GM20431 (cell line): ENCODE measurements at regions not wholly inside any gene's neighbourhood (a gene's known extent, or its start where the extent isn't known, plus 50 kb on each side); places are given as distances from the start of the nearest gene placed in this dataset.
"Not testable (repeated sequence)": the region's sequence is repeated elsewhere in the genome, so short reads cannot be mapped to it uniquely, and the experiment has no call there.

Experiments used
- in situ Hi-C: fragments of 300-500 bp; cut with MseI, MboI; formaldehyde crosslinking; loops from one replicate; pipeline ENCODE4 v1.15.0; 2020; ENCODE audit warnings: low sequenced_read_pairs; ENCODE audit not compliant: unreplicated experiment

DNA sequence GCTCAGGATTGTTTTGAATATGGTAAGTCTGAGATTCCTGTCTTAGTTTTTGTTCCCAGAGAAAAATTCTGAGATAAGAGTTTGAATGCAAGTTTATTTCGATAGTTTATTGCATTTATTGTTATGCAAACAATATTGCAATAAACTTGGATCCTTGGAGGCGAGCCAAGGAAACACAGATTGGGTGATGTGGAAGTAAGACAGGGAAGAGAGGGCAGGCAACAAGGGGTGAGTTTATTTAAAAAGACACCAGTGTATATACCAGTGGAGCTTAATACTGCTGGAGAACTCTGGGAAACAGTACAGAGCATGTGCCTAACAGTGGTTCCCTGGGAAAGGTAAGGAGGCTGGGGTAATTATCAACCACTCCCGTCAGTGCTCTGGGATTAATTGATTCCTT is 87.5 kb upstream of the NEDD4L start:
- in situ Hi-C loops = no loop called here

DNA sequence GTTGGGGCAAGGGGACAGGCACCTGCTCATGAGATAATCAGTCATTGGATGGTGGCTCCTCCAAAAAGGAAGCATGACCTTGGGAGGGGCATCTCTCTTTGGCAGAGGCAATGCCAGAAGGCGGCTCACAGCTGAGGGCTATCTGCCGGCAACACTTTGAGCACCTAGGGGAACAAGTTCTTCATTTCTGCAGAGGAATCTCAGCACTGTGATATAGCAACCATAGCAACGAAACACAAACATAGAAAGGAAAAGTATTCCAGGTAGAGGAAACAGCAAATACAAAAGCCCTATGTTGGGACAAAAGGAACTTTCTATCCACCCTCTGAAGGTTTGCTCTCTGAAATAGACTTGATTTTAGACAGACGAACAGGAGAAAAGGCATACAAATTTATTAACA is 89.1 kb upstream of the NEDD4L start:
- in situ Hi-C loops = no loop called here

DNA sequence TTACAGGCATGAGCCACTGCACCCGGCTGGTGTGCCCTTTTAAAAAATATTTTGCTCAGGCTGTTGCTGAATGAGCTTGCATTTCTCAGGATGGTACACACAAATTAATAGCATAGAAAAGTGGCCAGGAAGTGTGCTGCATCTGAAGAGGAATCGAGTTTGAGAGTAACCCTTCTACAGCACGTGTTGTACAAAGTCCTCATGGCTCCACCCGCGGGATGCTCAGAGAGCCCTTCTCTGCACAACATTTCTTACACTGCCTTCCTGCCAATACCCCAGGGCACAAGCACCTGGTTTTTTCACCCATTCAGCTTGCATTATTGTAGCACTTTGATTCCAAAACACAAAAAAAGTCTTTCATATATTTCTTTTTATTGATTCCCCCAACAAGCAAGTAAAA is 90.1 kb upstream of the NEDD4L start:
- in situ Hi-C loops = no loop called here

DNA sequence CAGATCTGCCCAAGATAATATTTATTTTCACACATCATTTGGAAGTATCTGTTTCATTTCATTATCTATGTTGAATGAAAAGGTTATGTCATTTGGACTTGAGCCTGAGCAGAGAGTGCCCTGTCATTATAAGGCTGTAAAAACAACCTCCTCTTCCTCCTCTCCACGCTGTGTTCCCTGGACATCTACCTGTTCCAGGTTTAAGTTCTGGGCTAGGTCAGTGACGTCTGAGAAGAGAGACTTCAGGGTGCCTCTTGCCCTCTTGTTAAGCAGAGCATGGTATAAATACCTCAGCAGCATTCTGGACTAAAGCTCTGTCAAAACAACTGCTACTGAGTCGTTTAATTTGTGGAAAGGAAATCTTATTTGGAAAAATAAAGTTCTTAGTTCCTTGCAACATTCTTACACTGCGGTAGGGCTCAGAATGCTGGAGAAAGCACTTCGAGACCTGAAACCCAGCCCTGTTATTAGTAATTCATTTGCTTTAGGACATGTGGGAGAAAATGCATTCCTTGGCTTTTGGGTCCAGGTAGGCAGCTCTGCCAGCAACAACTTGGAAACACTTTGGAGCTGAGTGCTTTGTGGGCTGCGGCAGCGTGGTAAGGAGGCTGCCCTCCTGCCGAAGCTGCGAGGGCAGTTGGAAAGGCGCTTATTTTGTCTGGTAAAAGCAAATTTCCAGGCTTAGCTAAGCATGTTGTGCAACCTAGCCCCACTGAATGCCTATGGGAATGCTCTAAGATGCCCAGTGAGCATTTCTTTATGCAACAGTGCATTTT is 91.8 kb upstream of the NEDD4L start:
- in situ Hi-C loops = no loop called here

DNA sequence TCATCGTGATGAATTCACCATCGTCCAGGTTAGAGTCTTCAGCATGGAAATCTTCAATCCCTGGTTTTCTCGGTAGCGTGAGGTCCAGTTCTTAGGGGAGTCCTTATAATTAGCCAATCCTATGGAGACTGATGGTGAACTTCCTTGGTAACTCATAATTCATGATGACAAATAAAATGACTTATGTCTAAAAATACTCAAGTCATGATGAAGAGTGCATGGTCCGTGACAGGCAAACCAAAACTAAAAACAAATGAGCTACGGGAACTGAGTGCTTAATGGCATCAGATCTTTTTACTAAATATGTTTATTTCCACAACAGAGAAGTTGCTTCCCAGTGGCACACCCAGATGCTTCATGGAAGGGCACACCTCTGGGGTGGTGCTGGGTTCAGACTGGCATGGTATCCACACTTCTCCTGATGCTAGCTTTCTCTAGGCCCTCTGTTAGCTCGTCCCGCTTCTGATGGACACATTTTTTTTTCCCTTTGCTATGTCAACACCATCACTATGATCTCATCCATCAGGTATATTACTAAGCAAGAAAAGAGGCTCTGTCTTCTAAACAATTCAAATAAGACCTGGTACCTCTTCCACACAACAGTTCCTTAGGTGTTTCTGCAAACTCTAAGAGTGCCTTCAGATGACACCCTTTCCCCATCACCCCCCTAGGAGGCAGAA is 92.8 kb upstream of the NEDD4L start:
- in situ Hi-C loops = no loop called here

DNA sequence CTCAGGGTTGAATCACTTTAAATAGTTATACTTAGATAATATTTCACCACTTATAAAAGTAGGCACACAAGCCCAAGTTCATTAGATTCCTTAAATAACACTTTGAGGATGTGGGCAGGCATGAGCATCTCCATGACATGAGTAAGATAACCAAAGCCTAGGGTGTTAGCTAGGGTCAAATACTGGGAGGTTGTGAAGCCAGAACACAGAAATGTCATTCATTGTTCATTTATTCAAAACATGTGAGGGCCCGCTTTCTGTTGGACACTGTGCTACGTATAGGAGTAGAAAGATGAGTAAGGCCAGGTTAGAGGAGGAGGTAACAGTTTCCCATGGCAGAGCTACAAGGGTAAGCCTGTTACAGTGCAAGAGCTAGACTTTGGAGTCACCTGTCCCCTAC is 93.5 kb upstream of the NEDD4L start:
- in situ Hi-C loops = no loop called here

DNA sequence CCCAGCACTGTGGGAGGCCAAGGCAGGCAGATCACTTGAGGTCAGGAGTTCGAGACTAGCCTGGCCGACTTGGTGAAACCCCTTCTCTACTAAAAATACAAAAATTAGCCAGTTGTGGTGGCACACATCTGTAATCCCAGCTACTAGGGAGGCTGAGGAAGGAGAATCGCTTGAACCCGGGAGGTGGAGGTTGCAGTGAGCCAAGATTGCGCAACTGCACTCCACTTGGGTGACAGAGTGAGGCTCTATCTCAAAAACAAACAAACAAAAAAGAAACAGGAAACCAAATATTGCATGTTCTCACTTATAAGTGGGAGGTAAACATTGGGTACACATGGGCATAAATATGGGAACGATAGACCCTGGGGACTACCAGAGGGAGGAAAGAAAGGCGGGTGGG is 94.7 kb upstream of the NEDD4L start:
- in situ Hi-C loops = not testable (repeated sequence)

DNA sequence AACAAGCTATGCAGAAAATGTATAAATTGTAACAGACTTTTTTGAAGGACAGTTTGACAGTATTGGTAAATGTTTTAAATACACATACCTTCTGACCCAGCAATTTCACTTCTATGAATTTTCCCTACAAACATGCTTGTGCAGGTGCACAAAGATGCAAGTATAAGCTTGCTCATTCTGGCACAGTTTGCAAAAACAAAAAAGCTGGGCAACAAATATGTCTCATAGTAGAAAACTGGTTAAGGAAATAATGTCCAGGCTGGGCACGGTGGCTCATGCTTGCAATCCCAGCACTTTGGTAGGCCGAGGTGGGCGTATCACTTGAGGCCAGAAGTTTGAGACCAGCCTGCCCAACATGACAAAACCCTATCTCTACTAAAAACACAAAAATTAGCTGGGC is 96.9 kb upstream of the NEDD4L start:
- in situ Hi-C loops = no loop called here

DNA sequence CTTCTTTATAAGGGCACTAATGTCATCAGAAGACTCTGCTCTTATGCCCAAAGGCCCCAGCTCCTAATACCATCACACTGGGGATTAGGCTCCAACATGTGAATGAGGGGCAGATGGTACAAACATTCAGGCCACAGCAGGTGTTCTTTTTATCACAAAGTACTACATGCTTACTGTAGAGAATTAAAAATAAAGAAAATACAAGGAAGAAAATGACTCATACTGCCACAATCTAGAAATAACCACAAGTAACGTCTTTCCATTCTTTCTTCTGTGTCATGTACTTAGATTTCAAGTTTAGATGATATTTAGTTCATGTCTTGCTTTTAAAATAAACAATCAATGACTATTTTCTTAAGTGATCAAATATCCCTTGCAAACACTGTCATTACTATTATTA is 100.3 kb upstream of the NEDD4L start:
- in situ Hi-C loops = no loop called here

DNA sequence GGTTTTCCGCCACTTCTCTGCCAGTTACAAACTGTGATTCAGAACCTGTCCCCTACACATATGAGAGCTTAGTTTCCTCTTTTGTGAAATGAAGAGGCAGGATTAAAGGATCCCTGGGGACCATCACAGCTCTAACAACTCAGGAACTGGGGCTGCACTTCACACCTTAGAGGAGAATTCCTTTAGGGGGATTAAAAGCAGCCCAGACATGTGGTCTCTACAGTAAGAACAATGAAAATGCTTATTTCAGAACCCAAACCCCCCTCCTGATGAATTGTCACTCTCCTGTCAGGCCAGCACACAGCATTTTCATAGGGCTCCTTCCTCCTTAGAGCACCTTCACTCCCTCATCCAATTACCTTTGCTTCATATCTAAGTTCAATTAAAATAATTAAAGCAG is 101.5 kb upstream of the NEDD4L start:
- in situ Hi-C loops = no loop called here

DNA sequence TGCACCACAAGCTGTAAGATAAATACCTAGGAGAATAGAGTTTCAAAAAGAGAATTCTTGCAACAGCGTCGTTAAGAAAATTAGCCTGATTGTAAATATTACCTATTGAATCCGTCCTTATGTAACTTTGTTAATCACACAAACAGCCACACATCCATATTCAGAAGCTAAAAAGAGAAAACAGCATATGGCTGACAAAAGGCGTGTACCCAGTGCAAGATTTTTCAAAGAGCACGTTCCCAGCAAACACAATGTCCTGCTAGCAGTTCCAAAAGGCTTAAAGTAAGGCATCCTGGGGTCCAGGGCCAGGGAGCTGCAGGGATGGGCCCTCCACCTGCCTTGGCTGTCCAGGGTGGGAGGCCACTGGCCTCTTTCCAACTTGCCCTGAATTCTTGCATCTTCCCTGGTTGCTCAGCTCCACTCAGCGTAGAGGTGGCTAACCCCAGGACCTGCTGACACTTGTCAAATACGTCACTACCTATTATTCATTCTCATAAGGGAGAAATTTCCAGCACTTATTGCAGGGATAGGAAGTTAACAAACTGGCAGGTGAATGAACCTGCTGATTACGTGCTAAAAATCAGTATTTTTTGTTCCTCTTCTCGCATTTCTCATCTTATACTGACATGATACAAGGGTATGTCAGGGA is 102.1 kb upstream of the NEDD4L start:
- in situ Hi-C loops = no loop called here

DNA sequence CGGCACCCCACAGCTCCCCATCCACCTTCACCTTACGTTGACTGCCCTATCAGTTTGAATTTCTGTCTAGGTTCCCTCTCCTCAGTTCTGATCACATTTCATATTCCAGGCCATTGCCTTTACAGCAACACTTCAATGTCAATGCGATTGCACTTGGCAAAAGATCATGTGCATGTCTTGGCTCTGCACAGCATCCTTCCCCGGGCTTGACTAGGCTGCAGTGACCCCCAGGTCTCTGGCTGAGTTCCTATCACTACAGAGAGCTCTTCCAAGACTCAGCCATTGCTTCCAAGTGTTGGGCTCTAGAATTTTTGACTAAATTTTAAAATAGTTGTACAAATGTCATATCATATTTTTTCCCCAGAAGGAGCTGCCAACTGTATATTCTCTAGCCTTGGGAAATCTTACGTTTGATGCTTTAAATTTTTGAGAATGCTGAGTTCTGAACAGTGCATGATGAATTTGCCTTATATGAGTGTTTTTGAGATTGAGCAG is 103.8 kb upstream of the NEDD4L start:
- in situ Hi-C loops = no loop called here

DNA sequence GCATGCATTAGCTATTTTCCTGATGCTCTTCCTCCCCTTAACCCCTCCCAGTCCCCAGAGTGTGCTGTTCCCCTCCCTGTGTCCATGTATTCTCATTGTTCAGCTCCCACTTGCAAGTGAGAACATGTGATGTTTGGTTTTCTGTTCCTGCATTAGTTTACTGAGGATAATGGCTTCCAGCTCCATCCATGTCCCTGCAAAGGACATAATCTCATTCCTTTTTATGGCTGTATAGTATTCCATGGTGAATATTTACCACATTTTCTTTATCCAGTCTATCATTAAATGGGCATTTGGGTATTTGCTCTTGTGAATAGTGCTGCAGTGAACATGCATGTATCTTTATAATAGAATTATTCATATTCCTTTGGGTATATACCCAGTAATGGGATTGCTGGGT is 109.7 kb upstream of the NEDD4L start:
- in situ Hi-C loops = not testable (repeated sequence)

DNA sequence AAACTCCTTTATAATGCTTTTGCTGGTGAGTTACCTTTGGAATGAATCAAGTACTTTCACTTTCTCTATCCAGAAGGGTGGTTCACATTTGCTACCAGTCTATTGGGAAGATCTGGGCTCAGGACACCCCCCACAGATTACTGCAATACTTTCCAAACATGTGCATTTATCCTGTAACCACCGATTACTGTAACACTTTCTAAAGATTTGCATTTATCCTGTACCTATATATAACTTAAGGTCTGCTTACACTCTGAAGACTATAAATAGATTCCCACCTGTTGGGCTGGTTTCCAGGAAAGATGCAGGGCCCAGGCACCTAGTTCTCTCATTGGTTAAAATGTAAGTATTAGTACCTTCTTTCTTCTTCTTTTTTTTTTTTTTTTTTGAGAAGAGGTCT is 113.0 kb upstream of the NEDD4L start:
- in situ Hi-C loops = no loop called here

DNA sequence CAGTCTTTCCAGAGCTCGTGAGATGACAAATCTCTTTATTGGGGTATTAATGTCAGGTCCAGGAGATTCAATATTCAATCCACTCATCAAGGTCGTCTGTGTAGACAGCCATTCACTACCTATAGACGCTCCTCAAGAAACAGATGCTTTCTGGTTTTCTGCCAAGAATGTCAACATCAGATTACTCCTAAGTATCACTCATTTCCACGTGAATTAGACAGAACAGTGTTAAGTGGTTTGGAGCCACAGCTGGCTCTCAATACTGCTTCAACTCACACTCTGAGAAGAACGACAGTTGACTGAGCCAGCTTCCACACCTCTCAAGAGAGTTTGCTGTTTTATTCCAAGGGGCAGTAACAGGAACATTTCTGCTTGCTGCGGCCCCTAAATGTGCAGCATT is 113.5 kb upstream of the NEDD4L start:
- in situ Hi-C loops = no loop called here

DNA sequence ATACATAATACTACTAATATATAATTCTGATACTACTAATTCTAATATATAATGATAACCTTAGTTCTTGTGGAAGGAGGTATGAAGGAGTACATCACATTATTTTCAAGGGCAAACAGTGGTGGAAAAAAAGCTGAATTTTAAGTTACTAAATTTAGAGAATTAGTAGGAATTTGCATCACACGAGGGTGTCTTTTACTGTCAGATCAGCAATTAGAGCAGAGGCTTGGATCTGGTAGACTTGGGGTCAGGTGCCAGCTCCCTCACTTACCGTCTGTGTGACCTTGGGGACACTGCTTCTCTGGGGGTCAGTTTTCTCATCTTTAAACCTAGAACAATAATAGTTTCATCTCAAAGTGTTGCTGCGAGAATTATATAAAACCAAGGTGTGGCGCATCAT is 114.1 kb upstream of the NEDD4L start:
- in situ Hi-C loops = no loop called here

DNA sequence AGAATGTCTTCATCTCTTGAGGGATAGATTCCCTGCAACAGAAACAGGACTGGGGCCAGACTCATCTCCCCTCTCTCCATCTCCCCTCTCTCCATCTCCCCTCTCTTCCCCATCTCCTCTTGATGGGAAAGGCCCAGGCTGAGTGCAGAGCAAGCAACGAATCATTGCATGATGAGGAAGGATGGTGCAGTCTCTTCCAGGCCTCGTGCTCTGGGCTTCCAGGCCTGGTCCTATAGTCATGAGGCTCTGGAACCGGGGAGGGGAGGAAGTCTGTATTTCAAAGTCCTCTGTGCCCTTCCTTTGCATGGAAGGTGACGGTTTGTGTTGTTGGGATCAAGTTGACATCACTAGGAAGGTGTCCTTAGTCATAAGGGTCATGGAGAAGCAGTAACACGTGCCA is 115.6 kb upstream of the NEDD4L start:
- in situ Hi-C loops = no loop called here

DNA sequence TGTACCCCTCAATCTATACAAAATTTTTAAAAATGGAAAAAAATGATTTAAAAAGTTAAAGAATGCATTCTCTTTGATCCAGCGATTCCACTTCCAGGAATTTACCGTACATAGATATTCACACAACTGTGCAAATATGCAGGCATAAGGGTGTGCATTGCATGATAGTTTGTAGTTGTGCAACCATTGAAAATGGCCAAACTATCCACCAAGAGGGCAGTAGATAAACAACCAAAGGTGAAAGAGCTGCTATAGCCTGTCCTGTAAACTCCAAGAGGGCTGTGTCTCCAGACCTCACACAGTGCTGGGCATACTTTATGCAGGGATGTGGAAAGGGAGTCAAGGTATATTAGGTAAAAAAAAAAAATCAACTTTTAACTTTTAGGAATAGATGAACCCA is 116.5 kb upstream of the NEDD4L start:
- in situ Hi-C loops = no loop called here

DNA sequence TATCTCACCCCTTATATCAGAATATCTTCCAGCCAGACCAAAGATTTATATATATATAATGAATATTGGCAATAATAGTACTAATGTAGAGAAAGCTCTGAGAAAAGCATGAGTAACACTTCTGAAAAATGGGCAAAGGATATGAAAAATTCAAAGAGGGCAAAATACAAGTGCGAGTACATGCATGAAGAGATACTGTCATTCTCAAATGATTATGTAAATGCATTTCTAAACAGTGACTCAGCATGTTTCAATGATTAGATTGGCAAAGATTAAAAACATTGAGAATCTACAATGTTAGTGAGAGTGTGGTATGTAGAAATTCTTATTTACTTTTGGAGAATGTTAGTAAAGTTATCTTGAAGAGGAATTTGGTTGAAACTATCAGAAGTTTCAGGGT is 118.3 kb upstream of the NEDD4L start:
- in situ Hi-C loops = no loop called here

DNA sequence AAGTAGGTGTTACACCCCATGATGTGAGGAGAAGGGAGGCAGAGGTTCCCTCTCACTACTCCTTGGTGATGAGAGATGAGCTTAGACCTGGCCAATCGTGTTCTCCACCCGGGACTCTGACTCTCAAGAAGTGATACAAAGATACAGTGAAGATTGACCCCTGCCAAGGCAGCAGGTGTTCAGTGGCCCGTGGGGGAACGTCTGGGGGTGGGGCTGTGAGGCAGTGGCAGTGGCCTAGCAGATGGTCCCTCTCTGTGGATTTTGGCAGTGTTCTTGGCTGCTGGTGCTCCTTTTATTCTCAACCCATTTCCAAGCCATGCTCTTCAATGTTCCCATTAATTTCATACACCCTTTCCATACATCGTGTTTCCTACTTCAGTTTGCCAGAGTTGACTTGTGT is 120.4 kb upstream of the NEDD4L start:
- in situ Hi-C loops = no loop called here

DNA sequence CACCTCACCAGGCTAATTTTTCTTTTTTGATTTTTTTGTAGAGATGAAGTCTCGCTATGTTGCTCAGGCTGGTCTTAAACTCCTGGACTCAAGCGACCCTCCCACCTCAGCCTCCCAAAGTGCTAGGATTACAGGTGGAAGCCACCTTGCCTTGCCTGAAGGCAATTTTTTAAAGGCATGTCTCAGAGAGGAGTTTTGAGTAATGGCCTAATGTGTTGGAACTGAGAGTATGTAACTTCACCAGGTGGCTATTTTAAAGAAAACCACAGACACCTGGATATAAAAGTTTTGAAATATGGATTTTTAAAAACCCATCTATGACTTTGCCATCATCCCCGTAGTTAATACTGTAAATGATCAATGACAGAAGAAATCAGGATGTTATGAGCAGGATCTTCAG is 119.8 kb upstream of the ATP8B1 start:
- in situ Hi-C loops = no loop called here
